LNCAP (cell line): ENCODE measurements at regions not wholly inside any gene's neighbourhood (a gene's known extent, or its start where the extent isn't known, plus 50 kb on each side); places are given as distances from the start of the nearest gene placed in this dataset.

ENCODE experiments used
- TF ChIP-seq, protein P1 (sequence below): fragments of 450-650 bp; IDR thresholded peaks from 2 replicates; pipeline ENCODE4 v1.5.1; 2017; ENCODE audit warnings: mild to moderate bottlenecking

DNA sequence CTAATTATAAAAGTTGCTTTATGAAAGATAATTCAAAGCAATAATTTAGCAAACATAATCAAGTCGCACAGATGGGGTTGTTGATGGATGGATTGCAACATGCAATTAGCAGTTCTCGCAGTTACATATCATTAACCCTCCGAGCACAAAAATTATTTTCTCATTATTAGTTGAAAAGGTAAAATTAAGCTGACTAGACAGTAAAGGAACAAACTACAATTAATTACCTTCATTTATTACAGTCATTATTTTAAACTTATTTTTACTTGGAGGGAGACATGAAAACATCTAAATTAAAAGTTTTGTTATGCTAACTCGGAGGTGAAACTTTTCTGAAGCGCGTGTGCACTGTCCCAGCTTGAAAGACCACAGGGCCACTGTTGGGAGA, 146.9 kb downstream of the PHETA1 start:
- TF ChIP-seq, protein P1, sequence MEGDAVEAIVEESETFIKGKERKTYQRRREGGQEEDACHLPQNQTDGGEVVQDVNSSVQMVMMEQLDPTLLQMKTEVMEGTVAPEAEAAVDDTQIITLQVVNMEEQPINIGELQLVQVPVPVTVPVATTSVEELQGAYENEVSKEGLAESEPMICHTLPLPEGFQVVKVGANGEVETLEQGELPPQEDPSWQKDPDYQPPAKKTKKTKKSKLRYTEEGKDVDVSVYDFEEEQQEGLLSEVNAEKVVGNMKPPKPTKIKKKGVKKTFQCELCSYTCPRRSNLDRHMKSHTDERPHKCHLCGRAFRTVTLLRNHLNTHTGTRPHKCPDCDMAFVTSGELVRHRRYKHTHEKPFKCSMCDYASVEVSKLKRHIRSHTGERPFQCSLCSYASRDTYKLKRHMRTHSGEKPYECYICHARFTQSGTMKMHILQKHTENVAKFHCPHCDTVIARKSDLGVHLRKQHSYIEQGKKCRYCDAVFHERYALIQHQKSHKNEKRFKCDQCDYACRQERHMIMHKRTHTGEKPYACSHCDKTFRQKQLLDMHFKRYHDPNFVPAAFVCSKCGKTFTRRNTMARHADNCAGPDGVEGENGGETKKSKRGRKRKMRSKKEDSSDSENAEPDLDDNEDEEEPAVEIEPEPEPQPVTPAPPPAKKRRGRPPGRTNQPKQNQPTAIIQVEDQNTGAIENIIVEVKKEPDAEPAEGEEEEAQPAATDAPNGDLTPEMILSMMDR: no peak

DNA sequence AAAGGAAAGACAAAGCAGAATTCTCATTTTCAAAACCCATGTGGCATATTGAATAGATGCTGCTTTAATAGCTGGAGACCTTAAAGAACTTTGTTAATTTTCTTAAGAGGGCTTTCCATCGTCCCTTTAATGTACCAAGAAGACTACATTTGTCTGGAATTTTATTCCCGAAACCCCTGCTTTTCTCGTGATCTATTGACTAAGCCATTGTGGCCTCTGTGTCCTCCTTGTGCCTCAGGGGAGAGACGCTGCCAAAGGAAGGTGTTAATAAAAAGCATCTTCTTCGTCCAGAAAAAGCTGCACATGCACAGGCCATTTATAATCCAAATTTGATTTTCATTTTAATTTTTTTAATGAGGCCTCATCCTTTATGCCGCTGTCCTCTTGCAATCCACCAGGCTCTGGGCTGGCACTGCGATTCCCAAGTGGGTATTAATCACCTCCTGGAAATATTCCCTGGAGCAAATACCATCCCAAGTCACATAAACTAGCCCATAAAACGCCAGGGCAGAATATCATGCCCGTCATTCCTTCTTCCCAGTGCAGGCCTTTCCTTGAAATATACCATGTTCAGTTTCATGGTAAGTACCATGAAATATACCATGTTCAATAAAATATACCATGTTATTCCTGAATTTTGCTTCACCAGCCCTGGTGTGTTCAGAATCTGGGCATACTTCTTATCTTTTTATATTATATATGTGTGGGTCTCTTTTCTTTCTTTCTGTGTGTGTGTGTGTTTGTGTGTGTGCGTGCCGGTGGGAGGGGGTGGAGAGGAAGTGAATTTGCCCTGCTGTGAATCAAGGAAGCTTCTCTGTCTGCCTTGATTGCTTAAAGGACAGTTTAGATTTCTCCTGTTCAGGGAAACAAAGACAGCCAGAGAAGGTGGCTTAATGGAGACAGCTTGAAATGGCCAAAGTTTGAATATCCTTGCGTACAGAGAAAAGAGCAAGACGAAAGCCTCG, 147.6 kb downstream of the PHETA1 start:
- TF ChIP-seq, protein P1: no peak

DNA sequence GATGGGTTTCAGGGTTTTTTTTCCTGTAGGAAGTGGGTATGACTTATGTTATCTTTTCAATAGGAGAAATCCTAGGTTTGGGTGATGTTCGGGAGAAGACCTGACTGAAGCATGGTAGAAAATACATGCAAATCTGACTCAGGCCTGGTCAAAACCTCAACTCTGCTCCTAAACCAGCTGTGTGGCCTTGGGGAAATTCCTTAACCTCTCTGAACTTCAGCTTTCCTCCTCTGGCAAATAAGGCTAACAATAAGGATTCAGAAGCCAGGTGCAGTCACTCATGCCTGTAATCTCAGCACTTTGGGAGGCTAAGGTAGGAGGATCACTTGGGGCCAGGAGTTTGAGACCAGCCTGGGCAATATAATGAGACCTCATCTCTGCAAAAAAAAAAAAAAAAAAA, 148.5 kb downstream of the PHETA1 start:
- TF ChIP-seq, protein P1: no peak

DNA sequence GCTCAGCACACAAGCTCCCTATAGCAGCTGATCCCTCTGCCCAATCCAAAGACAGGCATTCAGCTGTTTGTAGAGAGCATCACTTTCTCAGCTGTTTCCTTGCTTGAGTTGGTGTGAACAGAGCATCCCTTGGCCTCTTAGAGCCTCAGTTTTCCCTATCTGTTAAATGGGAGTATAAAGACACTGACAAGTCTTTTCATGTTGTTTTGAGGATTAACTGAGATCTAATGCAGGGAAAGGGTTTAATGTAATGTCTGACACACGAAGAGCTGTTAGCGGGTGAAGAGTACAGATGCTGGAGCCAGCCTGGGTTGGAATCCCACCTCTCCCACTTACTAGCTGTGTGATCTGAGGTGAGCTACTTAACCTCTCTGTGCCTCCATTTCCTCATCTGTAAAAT, 149.5 kb downstream of the PHETA1 start:
- TF ChIP-seq, protein P1: no peak

DNA sequence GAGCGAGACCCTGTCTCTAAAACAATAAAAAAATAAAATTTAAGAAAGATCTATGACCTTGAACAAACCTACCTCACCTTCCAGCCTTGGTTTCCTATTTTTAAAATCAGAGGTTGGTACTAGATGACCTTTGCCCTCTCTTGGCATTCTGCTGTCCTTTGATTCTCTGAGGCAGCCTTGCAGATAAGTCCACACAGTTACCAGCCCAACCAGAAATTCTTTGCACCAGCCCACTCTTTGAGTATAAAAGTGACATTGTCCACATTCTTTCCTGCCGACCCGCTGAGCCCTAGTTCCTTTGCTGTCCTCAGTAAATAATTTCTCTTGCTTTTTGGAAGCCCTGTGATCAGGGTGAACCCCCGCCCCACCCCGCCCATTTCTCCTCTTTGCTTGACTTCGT, 150.4 kb downstream of the PHETA1 start:
- TF ChIP-seq, protein P1: no peak

DNA sequence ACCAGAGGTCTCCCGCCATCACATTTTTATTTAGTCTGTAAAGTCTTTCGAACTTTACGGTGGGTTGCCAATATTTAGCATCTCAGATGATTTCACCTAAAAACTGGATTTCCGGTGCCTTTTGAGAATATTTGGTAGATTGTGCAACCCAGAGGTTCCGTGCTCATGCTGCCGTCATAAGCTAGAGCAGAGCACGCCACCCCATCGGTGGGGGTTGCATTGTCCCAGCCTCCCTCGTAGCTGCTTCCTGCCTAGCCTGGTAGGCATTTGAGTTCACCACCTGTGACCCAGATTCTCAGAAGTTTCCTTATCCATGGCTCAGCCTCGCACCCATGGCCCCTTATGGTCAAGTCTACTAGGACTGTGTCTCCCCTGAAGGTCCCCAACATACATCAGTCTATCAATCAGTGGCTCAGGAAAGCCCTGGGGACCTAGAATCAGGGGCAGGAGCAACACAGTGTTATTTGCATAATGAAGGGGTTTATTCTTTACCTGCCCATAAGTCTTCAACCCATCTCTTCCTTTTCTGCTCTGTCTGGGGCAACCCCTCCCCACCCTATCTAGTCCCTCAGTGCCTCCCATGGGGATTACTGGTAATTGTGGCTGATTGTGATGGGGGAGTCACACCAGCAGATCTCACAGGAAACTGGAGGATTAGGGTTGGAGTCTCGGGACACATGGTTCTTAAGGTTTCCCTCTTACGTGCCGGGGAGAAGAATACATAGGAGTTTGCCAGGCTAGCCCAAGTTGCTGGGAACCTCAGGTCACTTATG, 152.3 kb downstream of the PHETA1 start:
- TF ChIP-seq, protein P1: no peak

DNA sequence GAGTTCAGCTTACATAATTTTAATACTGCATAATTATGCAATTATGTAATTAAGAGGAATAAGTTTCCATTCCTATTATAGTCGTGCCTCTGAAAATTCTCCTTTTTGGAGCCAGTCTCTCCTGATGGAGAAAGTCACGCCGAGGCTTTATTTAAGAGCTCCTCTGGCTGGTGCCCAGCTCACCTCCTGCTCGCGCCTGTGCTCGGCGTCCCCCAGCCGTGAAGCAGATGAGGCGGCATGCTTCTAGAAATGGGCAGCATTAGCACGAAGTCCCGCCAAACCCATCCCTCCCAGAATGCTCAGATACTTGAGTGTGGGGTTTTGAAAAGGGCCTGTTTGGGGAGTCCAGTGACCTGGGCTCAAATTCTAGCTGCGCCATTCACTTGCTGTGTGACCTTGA, 153.0 kb downstream of the PHETA1 start:
- TF ChIP-seq, protein P1: no peak
